GM21528 (cell line): ENCODE measurements at regions not wholly inside any gene's neighbourhood (a gene's known extent, or its start where the extent isn't known, plus 50 kb on each side); places are given as distances from the start of the nearest gene placed in this dataset.
"Not testable (repeated sequence)": the region's sequence is repeated elsewhere in the genome, so short reads cannot be mapped to it uniquely, and the experiment has no call there.

Experiments
- ATAC-seq: cut with Tn5 transposase; IDR thresholded peaks from one replicate; pipeline ENCODE4 v1.9.1; 2021; ENCODE audit warnings: mild to moderate bottlenecking, moderate library complexity; ENCODE audit not compliant: unreplicated experiment, low FRiP score

DNA sequence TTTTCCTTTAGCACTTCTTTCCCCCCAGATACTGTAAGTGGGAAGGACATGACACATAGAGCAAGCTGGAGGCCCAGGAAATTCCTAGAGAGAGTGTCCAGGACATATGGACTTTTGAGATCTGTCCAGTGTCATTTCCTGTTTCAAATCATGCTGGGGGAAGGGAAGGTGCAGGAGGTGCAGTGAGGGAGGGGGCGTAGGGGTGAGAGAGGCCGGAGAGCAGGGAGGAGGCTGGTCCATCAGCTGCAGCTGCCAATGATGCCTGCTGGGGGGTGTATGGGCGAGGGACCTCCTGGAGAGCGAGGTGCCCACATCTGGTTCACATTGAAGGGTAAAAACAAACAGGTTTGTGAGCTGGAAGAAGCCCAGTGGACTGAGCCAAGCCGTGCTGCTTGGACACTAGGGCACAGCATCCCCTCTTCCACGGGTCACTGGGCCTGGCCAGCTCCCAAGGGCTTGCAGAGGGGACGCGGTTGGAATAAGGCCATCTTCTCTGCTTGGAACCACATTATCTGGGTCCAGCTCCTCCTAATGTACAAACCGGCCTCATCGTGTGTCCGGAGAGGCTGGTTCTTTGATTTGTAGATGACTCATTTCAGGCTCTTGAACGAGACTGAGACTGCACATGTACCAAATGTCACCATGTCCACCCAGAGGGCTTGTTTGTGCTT, 70.4 kb upstream of the SMURF2 start:
- no peak for ATAC-seq

DNA sequence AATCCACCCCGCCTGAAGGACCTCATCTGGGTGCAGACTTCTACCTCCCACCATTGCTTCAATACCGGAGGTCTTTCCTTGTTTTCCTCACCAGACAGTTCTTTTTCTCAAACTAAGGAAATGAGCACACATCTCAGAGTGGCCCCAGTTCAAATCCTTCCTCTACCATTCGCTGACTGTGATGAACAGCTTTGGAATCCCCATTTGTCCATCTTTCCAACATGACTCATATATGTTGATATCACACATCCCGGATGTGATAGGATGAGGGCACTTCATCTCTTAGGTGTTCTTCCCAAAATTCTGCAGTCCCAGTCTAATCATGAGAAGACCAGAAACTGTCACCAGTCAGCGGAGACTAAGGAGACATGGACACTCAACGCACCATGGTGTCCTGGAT, 67.9 kb upstream of the SMURF2 start:
- ATAC-seq = not testable (repeated sequence)

DNA sequence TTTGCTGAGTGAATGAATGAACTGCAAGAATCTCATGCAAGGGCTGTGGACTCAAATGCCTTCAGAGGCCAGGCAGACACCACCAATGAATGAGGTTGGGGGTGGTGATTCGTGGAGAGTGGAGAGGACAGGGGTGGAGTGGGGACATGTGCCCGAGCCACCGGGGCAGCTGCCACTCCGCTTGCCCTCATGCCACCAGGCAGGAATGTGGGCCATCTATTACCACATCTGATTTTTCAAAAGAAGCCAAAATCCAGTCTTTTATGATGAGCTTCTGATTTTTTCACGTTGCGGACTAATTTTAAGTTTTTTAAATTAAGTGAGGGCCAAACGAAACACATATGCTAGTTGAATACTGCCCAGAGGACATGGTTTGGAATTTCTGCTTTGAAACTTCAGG, 67.1 kb upstream of the SMURF2 start:
- no peak for ATAC-seq

DNA sequence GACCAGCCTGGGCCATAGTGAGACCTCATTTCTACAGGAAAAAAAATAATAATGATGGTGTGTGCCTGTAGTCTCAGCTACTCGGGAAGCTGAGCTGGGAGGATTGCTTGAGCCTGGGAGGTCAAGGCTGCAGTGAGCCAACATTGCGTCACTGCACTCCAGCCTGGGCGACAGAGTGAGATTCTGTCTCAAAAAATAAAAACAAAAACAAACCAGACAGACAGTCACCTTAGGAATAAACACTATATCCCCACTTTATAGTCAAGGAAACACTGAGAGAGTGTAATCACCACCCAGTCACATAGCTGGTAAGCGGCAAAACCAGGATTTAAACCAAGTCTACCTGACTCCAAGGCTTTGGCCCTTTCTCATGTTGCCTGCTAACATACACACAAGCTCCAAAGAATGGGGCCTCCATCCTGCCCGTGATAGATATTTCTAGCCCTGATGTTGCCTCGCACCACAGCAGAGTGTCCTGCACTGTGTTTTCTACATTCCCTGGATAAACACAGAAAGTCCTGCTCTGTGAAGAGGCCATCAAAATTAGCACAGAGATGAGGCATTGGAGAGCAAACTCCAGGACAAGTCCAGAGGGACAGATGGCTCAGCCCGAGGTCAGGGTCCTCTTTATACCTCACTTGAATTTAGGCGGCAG, 66.1 kb upstream of the SMURF2 start:
- ATAC-seq = no peak

DNA sequence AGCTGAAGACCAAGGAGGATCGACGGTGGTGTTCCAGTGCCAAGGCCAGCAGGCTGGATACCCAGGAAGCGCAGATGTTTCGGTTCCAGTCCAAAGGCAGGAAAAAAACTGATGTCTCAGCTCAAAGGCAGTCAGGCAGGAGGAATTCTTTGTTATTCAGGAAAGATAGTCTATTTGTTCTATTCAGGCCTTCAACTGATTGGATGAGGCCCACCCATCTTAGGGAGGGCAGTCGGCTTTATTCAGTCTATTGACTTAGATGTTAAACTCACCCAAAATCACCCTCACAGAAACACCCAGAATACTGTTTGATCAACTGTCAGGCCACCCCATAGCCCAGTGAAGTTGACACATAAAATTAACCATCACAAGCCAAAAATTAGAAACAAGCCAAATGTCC, 63.9 kb upstream of the SMURF2 start:
- not testable (repeated sequence) for ATAC-seq

DNA sequence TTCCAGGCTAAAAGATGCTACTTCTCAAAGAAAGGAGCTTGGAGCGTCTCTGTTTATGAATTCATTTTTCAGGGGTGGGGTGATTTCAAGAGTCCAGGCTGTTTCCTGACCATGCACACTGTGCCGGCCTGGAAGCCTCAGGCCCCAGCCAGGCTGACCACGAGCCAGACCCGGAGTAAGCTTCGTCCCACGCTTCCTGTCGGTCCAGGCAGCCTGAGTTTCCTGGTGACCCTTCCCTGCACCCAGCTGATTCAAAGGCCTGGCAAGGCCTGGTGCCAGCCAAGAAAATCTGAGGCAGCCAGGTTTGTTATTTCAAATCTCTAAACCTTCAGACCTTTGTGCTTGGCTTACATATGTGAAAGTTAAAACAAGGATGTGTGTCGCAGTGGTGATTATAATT, 62.1 kb upstream of the SMURF2 start:
- not testable (repeated sequence) for ATAC-seq

DNA sequence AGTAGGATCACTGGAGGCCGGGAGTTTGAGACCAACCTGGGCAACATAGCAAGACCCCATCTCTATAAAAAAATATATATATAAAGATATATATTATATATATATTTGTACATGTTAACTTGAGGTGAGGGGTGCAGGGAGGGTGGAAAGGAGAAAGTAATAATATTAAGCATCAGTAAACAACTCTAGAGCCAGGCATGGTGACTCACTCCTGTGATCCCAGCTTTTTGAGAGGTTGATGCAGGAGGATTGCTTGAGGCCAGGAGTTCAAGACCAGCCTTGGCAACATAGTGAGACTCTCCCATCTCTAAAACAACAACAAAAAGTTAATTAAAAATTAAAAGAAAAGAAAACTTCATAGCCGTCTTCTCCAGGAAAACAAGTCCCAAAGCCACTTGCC, 61.7 kb upstream of the SMURF2 start:
- no peak for ATAC-seq

DNA sequence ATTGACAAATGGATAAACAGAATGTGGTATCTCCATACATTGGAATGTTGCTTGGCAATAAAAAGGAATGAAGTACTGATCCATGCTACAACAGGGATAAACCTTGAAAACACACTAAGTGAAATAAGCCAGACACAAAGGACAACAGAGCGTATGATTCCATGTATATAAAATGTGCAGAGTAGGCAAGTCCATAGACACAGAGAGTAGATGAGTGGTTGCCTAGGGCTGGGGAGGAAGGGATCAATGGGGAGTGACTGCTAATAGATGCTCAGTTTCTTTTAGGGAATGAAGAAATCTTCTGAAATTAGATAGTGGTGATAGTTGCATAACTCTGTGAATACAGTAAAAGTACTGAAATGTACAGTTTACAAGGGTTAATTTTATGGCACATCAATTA, 59.4 kb upstream of the SMURF2 start:
- ATAC-seq = not testable (repeated sequence)

DNA sequence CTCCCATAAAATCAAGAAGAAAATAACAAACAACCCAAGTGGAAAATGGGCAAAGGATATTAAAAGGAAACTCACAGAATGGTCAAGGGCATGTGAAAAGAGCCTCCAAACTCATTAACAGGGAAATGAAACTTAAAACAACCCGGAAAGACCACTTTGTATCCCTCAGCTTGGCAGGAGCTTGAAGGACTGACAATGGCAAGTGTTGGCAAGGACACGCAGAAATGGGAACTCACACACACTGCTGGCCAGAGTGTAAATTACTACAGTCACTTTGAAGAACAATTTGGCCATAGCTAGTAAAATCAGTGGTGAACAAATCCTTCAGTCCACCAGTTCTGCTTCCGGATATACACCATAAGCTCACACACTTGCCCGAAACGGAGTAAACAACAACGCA, 58.1 kb upstream of the SMURF2 start:
- ATAC-seq = not testable (repeated sequence)

DNA sequence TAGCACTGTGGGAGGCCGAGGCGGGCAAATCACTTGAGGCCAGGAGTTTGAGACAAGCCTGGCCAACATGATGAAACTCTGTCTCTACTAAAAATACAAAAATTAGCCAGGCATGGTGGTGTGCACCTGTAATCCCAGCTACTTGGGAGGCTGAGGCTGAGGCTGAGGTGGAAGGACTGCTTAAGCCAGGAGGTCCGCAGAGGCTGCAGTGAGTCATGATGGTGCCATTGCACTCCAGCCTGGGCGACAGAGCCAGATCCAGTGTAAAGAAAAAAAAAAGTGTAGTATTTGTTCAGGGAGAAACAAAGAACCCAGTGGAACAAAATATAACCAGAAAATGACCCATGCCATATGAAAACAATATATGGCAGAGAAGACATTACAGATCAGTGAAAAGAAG, 57.4 kb upstream of the SMURF2 start:
- not testable (repeated sequence) for ATAC-seq

DNA sequence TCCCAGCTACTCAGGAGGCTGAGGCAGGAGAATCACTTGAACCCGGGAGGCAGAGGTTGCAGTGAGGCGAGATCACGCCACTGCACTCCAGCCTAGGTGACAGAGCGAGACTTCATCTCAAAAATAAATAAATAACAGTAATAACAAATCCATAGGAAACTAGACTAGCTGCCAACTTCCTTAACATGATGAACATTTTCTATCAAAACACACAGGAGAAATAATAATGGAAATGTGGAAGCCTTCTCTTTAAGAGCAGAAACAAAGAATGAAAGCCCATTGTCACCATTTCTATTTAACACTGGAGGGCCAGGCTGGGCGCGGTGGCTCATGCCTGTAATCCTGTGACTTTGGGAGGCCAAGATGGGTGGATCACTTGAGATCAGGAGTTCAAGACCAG, 56.7 kb upstream of the SMURF2 start:
- ATAC-seq = not testable (repeated sequence)

DNA sequence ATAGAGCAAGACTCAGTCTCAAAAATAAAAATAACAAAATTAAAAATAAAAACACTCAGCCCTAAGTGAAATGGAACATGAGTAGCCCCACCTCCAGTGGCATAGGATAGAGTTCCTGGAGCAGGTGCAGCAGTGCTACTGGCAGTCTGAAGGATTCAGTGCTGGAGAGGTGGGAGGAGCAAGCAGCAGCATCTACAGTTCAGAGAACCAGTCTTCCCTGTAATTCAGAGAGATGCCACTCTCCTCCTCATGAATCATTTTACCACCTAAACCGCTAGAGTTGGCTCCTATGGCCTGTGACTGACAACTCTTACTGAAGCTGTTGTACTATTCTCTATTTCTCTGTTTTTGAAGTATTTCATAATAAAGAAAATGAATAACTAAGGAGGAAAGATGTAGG, 56.0 kb upstream of the SMURF2 start:
- ATAC-seq = no peak

DNA sequence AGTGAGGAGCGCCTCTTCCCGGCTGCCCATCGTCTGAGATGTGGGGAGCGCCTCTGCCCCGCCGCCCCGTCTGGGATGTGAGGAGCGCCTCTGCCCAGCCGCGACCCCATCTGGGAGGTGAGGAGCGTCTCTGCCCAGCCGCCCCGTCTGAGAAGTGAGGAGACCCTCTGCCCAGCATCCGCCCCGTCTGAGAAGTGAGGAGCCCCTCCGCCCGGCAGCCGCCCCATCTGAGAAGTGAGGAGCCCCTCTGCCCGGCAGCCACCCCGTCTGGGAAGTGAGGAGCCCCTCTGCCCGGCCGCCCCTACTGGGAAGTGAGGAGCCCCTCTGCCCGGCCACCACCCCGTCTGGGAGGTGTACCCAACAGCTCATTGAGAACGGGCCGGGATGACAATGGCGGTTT, 54.4 kb upstream of the SMURF2 start:
- ATAC-seq = not testable (repeated sequence)

DNA sequence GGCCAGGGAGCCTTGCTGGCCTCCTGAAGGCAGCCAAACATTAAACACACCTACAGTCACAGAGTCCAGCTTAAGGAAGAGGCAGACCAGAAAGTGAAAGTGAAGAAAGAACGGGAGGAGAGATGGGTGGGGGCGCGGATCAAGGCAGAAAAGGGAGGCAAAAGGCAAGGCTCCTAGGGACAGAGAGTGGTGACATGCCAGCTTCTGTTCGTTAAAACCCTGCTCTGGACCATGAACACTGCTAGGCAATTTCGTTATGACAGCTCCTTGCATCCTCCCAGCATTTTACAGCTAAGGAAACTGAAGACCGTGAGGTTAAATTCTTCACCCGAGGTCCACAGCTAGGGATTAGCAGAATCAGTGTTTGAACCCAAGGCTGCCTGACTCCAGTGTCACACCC, 51.7 kb upstream of the SMURF2 start:
- not testable (repeated sequence) for ATAC-seq

DNA sequence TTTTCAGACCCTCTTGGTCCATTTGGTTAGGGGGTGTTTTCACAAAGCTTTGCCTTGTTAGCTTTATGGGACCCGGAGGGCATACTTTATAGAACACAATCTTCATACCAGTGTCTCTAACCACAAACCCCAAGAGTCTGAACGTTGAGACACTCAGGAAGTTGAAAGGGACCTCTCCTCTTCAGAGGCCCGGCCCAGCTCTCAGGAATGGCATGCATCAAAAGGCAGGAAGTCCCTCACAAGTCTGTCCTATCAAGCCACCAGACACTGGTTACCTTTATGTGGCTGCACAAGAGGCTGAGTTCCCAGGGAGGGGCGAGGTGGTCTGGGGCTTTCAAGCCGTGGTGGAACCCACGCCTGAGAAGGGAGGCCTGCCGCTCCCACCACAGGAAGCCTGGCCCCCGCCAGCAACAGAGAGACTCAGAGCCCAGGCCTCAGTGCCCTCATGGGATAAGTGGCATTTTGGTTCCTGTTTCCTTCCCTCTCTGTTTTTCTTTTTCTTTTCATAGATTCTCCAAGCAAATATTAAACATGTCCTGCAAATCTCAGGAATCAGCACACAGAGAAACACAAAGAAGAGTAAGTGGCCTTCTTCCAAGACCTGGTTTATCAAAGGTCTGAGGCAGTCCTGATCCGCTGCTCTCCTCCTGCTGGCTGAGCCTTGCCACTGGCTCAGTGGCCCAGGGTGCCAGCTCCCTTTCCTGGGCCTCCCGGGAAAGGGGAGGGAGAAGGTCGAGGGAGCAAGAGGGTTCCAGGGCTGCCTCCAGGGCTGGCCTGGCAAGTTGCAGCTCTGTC, 50.6 kb upstream of the SMURF2 start:
- ATAC-seq = not testable (repeated sequence)
